ENCODE measurements at regions not wholly inside any gene's neighbourhood (a gene's known extent, or its start where the extent isn't known, plus 50 kb on each side); places are given as distances from the start of the nearest gene placed in this dataset.
"Not testable (repeated sequence)": the region's sequence is repeated elsewhere in the genome, so short reads cannot be mapped to it uniquely, and the experiment has no call there.

GRCh38 chrX:12082959-12083358 lies 55.3 kb upstream of the FRMPD4 start:
- TF ChIP-seq CTCF (IDR thresholded peaks at IDR 0.05 in 4 of 5, conservative IDR thresholded peaks at IDR 0.05 in 1 of 5); POLR2A (IDR thresholded peaks at IDR 0.05): not testable (repeated sequence)

Measured in gastrocnemius medialis (tissue), 4 donors.